K562 (cell line): ENCODE measurements at regions not wholly inside any gene's neighbourhood (a gene's known extent, or its start where the extent isn't known, plus 50 kb on each side); places are given as distances from the start of the nearest gene placed in this dataset.

Source experiments
- CBX2 ChIP-seq: fragments of 200-600 bp; sonication (generic); IDR thresholded peaks from one replicate; pipeline ENCODE4 v1.6.1; 2012; ENCODE audit warnings: mild to moderate bottlenecking, low read length, inconsistent platforms; ENCODE audit not compliant: insufficient read depth, poor library complexity, severe bottlenecking
- CCAR2 ChIP-seq: fragments of 200-400 bp; formaldehyde crosslinking; IDR thresholded peaks from 2 replicates; pipeline ENCODE4 v1.6.1; 2017; ENCODE audit warnings: mild to moderate bottlenecking, low read depth, low read length
- CHD7 ChIP-seq: fragments of 200-600 bp; sonication (generic); IDR thresholded peaks from one replicate; pipeline ENCODE4 v1.6.1; 2012; ENCODE audit warnings: mild to moderate bottlenecking, low read depth, low read length, inconsistent platforms
- CSDE1 ChIP-seq, 2 experiments: fragments of 450-650 bp; IDR thresholded peaks; 2 replicates each; pipeline ENCODE4 v1.6.1; 2016; ENCODE audit warnings: mild to moderate bottlenecking in 1 of 2
- EP300 ChIP-seq: IDR thresholded peaks from 2 replicates; pipeline ENCODE4 v1.6.1; 2012; ENCODE audit warnings: low read length, improper control_type of control experiment
- JUND ChIP-seq, 2 experiments: IDR thresholded peaks; 2 replicates in 1 of 2; 3 replicates in 1 of 2; pipeline ENCODE4 v1.6.1; 2011; ENCODE audit warnings: borderline replicate concordance in 2 of 2, low read depth in 2 of 2, low read length in 2 of 2, improper control_type of control experiment in 1 of 2, missing biosample characterization in 1 of 2, missing genetic modification characterization in 1 of 2, missing genetic modification reagents in 1 of 2
- MTA3 ChIP-seq: fragments of 450-650 bp; formaldehyde crosslinking; IDR thresholded peaks from 2 replicates; pipeline ENCODE4 v1.6.1; 2017; ENCODE audit warnings: mild to moderate bottlenecking, borderline replicate concordance
- NFIX ChIP-seq: fragments of 250-450 bp; sonication (Bioruptor Pico); IDR thresholded peaks from 2 replicates; pipeline ENCODE4 v1.4.0; 2020; ENCODE audit warnings: low read depth, mild to moderate bottlenecking, moderate library complexity
- SMARCE1 ChIP-seq: fragments of 450-650 bp; IDR thresholded peaks from 2 replicates; pipeline ENCODE4 v1.7.1; 2016; ENCODE audit warnings: mild to moderate bottlenecking
- TBP ChIP-seq: optimal IDR thresholded peaks from 2 replicates; pipeline ENCODE3; 2011; ENCODE audit warnings: low read depth, low read length, improper control_type of control experiment
- TEAD4 ChIP-seq, 2 experiments: sonication (generic) in 1 of 2; formaldehyde crosslinking in 1 of 2; IDR thresholded peaks; 2 replicates each; pipeline versions ENCODE4 v1.6.1 to v1.8.0; 2012 to 2022; ENCODE audit warnings: borderline replicate concordance in 1 of 2, inconsistent platforms in 1 of 2, low read length in 1 of 2, mild to moderate bottlenecking in 1 of 2, missing genetic modification reagents in 1 of 2
- ZFP36 ChIP-seq: fragments of 150-350 bp; IDR thresholded peaks from 2 replicates; pipeline ENCODE4 v1.6.1; 2018; ENCODE audit warnings: low read length, low read depth; ENCODE audit not compliant: partially characterized antibody
- TF ChIP-seq, protein P1 (sequence below), 3 experiments: IDR thresholded peaks in 2 of 3; conservative IDR thresholded peaks in 1 of 3; 2 replicates each; pipeline ENCODE4 v1.5.1; 2011 to 2012; ENCODE audit warnings: low read length in 3 of 3, mild to moderate bottlenecking in 3 of 3, control low read depth in 2 of 3, improper control_type of control experiment in 1 of 3, inconsistent platforms in 1 of 3, low read depth in 1 of 3, mixed read lengths in 1 of 3, moderate library complexity in 1 of 3; ENCODE audit not compliant: insufficient read depth in 2 of 3
- TF ChIP-seq, protein P2 (sequence below): fragments of 250-450 bp; sonication (Bioruptor Pico); IDR thresholded peaks from 2 replicates; pipeline ENCODE4 v1.4.0; 2020

DNA sequence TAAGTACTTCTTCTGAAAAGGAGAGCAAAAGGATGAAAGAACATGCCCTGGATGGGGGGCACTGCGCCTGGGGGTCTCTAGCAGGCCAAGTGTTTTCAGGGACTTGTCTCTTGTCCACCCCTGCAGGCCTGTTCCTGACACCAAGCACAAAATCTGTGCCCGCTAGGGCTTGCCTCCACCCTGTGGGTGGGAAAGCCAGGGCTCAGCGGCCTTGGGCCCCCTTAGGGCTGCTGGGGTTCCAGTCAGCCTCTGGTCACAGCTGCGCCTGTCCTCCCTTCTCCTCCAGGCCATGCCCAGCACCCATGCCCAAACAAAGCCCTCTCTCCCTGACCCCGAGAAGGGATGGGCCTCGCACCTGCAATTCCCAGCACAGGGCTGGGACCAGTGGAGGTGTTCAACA is 71.1 kb upstream of the TRPM1 start:
- TF ChIP-seq ZFP36: no peak
- no peak for TF ChIP-seq TBP
- no peak for TF ChIP-seq SMARCE1
- no peak for TF ChIP-seq CSDE1 (IDR thresholded peaks at IDR 0.05)
- TF ChIP-seq, protein P1, sequence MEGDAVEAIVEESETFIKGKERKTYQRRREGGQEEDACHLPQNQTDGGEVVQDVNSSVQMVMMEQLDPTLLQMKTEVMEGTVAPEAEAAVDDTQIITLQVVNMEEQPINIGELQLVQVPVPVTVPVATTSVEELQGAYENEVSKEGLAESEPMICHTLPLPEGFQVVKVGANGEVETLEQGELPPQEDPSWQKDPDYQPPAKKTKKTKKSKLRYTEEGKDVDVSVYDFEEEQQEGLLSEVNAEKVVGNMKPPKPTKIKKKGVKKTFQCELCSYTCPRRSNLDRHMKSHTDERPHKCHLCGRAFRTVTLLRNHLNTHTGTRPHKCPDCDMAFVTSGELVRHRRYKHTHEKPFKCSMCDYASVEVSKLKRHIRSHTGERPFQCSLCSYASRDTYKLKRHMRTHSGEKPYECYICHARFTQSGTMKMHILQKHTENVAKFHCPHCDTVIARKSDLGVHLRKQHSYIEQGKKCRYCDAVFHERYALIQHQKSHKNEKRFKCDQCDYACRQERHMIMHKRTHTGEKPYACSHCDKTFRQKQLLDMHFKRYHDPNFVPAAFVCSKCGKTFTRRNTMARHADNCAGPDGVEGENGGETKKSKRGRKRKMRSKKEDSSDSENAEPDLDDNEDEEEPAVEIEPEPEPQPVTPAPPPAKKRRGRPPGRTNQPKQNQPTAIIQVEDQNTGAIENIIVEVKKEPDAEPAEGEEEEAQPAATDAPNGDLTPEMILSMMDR (IDR thresholded peaks at IDR 0.05 in 2 of 3, conservative IDR thresholded peaks at IDR 0.05 in 1 of 3; ENCODE audit: insufficient read depth in 2 of 3, low read depth in 1 of 3, low read length in 3 of 3): no peak
- TF ChIP-seq, protein P2, sequence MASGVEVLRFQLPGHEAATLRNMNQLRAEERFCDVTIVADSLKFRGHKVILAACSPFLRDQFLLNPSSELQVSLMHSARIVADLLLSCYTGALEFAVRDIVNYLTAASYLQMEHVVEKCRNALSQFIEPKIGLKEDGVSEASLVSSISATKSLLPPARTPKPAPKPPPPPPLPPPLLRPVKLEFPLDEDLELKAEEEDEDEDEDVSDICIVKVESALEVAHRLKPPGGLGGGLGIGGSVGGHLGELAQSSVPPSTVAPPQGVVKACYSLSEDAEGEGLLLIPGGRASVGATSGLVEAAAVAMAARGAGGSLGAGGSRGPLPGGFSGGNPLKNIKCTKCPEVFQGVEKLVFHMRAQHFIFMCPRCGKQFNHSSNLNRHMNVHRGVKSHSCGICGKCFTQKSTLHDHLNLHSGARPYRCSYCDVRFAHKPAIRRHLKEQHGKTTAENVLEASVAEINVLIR (CRISPR knock-in tag): no peak
- no peak for TF ChIP-seq JUND (IDR thresholded peaks at IDR 0.05; ENCODE audit: borderline replicate concordance, low read depth, low read length)
- no peak for TF ChIP-seq JUND (tag; IDR thresholded peaks at IDR 0.05; ENCODE audit: borderline replicate concordance, low read depth, low read length)
- TF ChIP-seq NFIX (CRISPR knock-in tag): no peak
- TF ChIP-seq EP300: no peak
- no peak for TF ChIP-seq TEAD4 (IDR thresholded peaks at IDR 0.05; ENCODE audit: low read length)
- TF ChIP-seq TEAD4 (CRISPR knock-in tag; IDR thresholded peaks at IDR 0.05; ENCODE audit: borderline replicate concordance): no peak
- TF ChIP-seq CBX2: no peak
- TF ChIP-seq CCAR2: no peak
- no peak for TF ChIP-seq CHD7
- TF ChIP-seq MTA3: no peak
